ENCODE measurements at regions not wholly inside any gene's neighbourhood (a gene's known extent, or its start where the extent isn't known, plus 50 kb on each side); places are given as distances from the start of the nearest gene placed in this dataset.

- no peak for DNase-seq (ENCODE audit: low read depth, low spot score)
- TF ChIP-seq POLR2AphosphoS5 (IDR thresholded peaks at IDR 0.05; ENCODE audit: borderline replicate concordance, low read depth, low read length) (no peak), EZH2 (IDR thresholded peaks at IDR 0.05) (no peak), FOXP2 (optimal IDR thresholded peaks at IDR 0.05; ENCODE audit: control extremely low read depth, extremely low read length, insufficient read depth) (no peak)
These were observed 387.3 kb upstream of the NPVF start for GRCh38 chr7:25615593-25615992.

DNA sequence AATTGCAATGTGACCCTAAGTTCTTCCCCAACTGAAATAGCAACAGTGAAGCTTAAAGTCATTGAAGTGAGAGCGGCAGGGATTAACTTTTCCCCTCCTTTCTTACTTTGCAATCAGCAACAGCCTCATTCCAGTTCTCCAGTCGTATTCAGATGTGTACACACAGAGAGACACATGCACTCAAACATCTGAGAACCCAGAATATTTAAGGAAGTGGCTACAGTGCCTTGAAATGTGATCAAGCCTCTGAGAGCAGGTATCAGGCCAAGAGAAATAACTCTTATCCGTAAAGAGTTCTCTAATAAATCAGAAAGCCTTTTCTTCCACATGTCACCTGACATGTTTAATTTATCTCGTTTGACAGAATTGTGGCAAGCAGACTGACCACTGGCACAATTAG, 388.9 kb upstream of the NPVF start:
- Histone ChIP-seq H3K4me3 (no peak overlapping the region), H3K36me3 (ENCODE audit: insufficient read depth, low read length) (no peaks in the 10 kb centered on the region), H3K9me3 (ENCODE audit: low read depth, low read length) (no peaks in the 10 kb centered on the region), H3K27ac (no peak overlapping the region), H3K9ac (ENCODE audit: insufficient read length) (no peak overlapping the region)
- DNase-seq (ENCODE audit: low read depth, low spot score): no peak
- no peak for TF ChIP-seq FOXP2 (optimal IDR thresholded peaks at IDR 0.05; ENCODE audit: control extremely low read depth, extremely low read length, insufficient read depth)
- no peak for TF ChIP-seq POLR2AphosphoS5 (IDR thresholded peaks at IDR 0.05; ENCODE audit: borderline replicate concordance, low read depth, low read length)
- no peak for TF ChIP-seq EZH2 (IDR thresholded peaks at IDR 0.05)

More at GRCh38 chr7:25615593-25615992, 387.3 kb upstream of the NPVF start:
- Histone ChIP-seq H3K36me3 (ENCODE audit: insufficient read depth, low read length) (no peaks in the 10 kb centered on the region), H3K4me3 (no peak overlapping the region), H3K9me3 (ENCODE audit: low read depth, low read length) (no peaks in the 10 kb centered on the region), H3K9ac (ENCODE audit: insufficient read length) (no peak overlapping the region), H3K27ac (no peak overlapping the region)

GRCh38 chr7:25617673-25618072, 389.4 kb upstream of the NPVF start:
- no peaks in the 10 kb centered on the region for H3K36me3 ChIP-seq (ENCODE audit: insufficient read depth, low read length)
- no peaks in the 10 kb centered on the region for H3K9me3 ChIP-seq (ENCODE audit: low read depth, low read length)
- DNase-seq (ENCODE audit: low read depth, low spot score): no peak
- H3K9ac ChIP-seq (ENCODE audit: insufficient read length): no peak overlapping the region
- H3K4me3 ChIP-seq: no peak overlapping the region
- no peak overlapping the region for H3K27ac ChIP-seq
- TF ChIP-seq EZH2 (IDR thresholded peaks at IDR 0.05) (no peak), FOXP2 (optimal IDR thresholded peaks at IDR 0.05; ENCODE audit: control extremely low read depth, extremely low read length, insufficient read depth) (no peak), POLR2AphosphoS5 (IDR thresholded peaks at IDR 0.05; ENCODE audit: borderline replicate concordance, low read depth, low read length) (no peak)

- no peaks in the 10 kb centered on the region for H3K9me3 ChIP-seq (ENCODE audit: low read depth, low read length)
- DNase-seq (ENCODE audit: low read depth, low spot score): no peak
- no peaks in the 10 kb centered on the region for H3K36me3 ChIP-seq (ENCODE audit: insufficient read depth, low read length)
- H3K4me3 ChIP-seq: no peak overlapping the region
- H3K9ac ChIP-seq (ENCODE audit: insufficient read length): no peak overlapping the region
- no peak for TF ChIP-seq FOXP2 (optimal IDR thresholded peaks at IDR 0.05; ENCODE audit: control extremely low read depth, extremely low read length, insufficient read depth)
- TF ChIP-seq EZH2 (IDR thresholded peaks at IDR 0.05): no peak
- TF ChIP-seq POLR2AphosphoS5 (IDR thresholded peaks at IDR 0.05; ENCODE audit: borderline replicate concordance, low read depth, low read length): no peak
- H3K27ac ChIP-seq: no peak overlapping the region
These were observed 391.1 kb upstream of the NPVF start for GRCh38 chr7:25619381-25619780.

- Histone ChIP-seq H3K36me3 (ENCODE audit: insufficient read depth, low read length) (no peaks in the 10 kb centered on the region), H3K4me3 (no peak overlapping the region), H3K27ac (no peak overlapping the region), H3K9me3 (ENCODE audit: low read depth, low read length) (no peaks in the 10 kb centered on the region), H3K9ac (ENCODE audit: insufficient read length) (no peak overlapping the region)
- no peak for DNase-seq (ENCODE audit: low read depth, low spot score)
- TF ChIP-seq EZH2 (IDR thresholded peaks at IDR 0.05) (no peak), FOXP2 (optimal IDR thresholded peaks at IDR 0.05; ENCODE audit: control extremely low read depth, extremely low read length, insufficient read depth) (no peak), POLR2AphosphoS5 (IDR thresholded peaks at IDR 0.05; ENCODE audit: borderline replicate concordance, low read depth, low read length) (no peak)
These were observed 391.9 kb upstream of the NPVF start for GRCh38 chr7:25619963-25620799.

GRCh38 chr7:25621993-25622392, 393.7 kb upstream of the NPVF start:
- H3K27ac ChIP-seq: no peak overlapping the region
- no peaks in the 10 kb centered on the region for H3K36me3 ChIP-seq (ENCODE audit: insufficient read depth, low read length)
- DNase-seq (ENCODE audit: low read depth, low spot score): no peak

GRCh38 chr7:25622695-25623094, 394.4 kb upstream of the NPVF start:
- no peak overlapping the region for H3K4me3 ChIP-seq
- H3K9ac ChIP-seq (ENCODE audit: insufficient read length): no peak overlapping the region
- H3K36me3 ChIP-seq (ENCODE audit: insufficient read depth, low read length): no peaks in the 10 kb centered on the region
- no peak for DNase-seq (ENCODE audit: low read depth, low spot score)
- H3K9me3 ChIP-seq (ENCODE audit: low read depth, low read length): no peaks in the 10 kb centered on the region
- no peak overlapping the region for H3K27ac ChIP-seq
- TF ChIP-seq FOXP2 (optimal IDR thresholded peaks at IDR 0.05; ENCODE audit: control extremely low read depth, extremely low read length, insufficient read depth) (no peak), POLR2AphosphoS5 (IDR thresholded peaks at IDR 0.05; ENCODE audit: borderline replicate concordance, low read depth, low read length) (no peak), EZH2 (IDR thresholded peaks at IDR 0.05) (no peak)

More at GRCh38 chr7:25621993-25622392, 393.7 kb upstream of the NPVF start:
- H3K9ac ChIP-seq (ENCODE audit: insufficient read length): no peak overlapping the region
- no peak overlapping the region for H3K4me3 ChIP-seq
- no peak for TF ChIP-seq EZH2 (IDR thresholded peaks at IDR 0.05)
- TF ChIP-seq POLR2AphosphoS5 (IDR thresholded peaks at IDR 0.05; ENCODE audit: borderline replicate concordance, low read depth, low read length): no peak
- no peak for TF ChIP-seq FOXP2 (optimal IDR thresholded peaks at IDR 0.05; ENCODE audit: control extremely low read depth, extremely low read length, insufficient read depth)
- H3K9me3 ChIP-seq (ENCODE audit: low read depth, low read length): no peaks in the 10 kb centered on the region

DNA sequence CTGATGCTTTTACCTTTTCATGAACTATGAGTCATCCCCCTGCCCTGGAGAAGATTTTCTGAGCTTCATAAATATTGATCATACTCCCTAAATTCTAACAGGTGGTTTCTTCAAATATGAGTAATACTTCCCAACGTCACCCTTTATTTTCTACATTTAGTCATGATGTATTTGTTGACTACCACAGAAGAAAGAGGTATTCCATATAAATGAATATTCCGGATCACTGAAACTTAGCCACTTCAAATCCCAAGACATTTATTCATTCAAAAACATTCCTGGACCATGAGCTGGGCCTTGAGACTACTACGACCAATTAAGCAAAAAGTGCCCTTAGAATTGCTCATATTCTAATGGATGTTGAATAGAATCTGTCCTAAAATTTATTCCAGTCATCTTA, 395.8 kb upstream of the NPVF start:
- H3K36me3 ChIP-seq (ENCODE audit: insufficient read depth, low read length): no peaks in the 10 kb centered on the region
- H3K4me3 ChIP-seq: no peak overlapping the region
- H3K27ac ChIP-seq: no peak overlapping the region
- TF ChIP-seq POLR2AphosphoS5 (IDR thresholded peaks at IDR 0.05; ENCODE audit: borderline replicate concordance, low read depth, low read length) (no peak), FOXP2 (optimal IDR thresholded peaks at IDR 0.05; ENCODE audit: control extremely low read depth, extremely low read length, insufficient read depth) (no peak), EZH2 (IDR thresholded peaks at IDR 0.05) (no peak)
- DNase-seq (ENCODE audit: low read depth, low spot score): no peak
- no peaks in the 10 kb centered on the region for H3K9me3 ChIP-seq (ENCODE audit: low read depth, low read length)
- H3K9ac ChIP-seq (ENCODE audit: insufficient read length): no peak overlapping the region

Data from SK-N-MC (cell line).